Stimulated activated CD8-positive, alpha-beta memory T cell treated with anti-CD3 and anti-CD28 coated beads, Interleukin-2, amount 100 ng/mL, for 1 hour (primary cell): ENCODE measurements at regions not wholly inside any gene's neighbourhood (a gene's known extent, or its start where the extent isn't known, plus 50 kb on each side); places are given as distances from the start of the nearest gene placed in this dataset.
"Not testable (repeated sequence)": the region's sequence is repeated elsewhere in the genome, so short reads cannot be mapped to it uniquely, and the experiment has no call there.

ENCODE experiments used
- DNase-seq, 2 donors: peaks; one replicate each; pipeline ENCODE4 v3.0.0-alpha.2; 2020; ENCODE audit warnings: low read depth in 2 of 2

- not testable (repeated sequence) for DNase-seq
Observed at GRCh38 chr18:8913606-8914403, 188.7 kb upstream of the NDUFV2 start.

- DNase-seq: not testable (repeated sequence)
Observed at GRCh38 chr18:8914404-8915264, 187.9 kb upstream of the NDUFV2 start.

GRCh38 chr18:8920856-8921787 is 181.4 kb upstream of the NDUFV2 start:
- not testable (repeated sequence) for DNase-seq

- no peak for DNase-seq
Observed at GRCh38 chr18:8926464-8926863, 176.0 kb upstream of the NDUFV2 start.

- DNase-seq: no peak
Observed at GRCh38 chr18:8928044-8928443, 174.5 kb upstream of the NDUFV2 start.

- DNase-seq: no peak
Observed at GRCh38 chr18:8928847-8929780, 173.4 kb upstream of the NDUFV2 start.

DNA sequence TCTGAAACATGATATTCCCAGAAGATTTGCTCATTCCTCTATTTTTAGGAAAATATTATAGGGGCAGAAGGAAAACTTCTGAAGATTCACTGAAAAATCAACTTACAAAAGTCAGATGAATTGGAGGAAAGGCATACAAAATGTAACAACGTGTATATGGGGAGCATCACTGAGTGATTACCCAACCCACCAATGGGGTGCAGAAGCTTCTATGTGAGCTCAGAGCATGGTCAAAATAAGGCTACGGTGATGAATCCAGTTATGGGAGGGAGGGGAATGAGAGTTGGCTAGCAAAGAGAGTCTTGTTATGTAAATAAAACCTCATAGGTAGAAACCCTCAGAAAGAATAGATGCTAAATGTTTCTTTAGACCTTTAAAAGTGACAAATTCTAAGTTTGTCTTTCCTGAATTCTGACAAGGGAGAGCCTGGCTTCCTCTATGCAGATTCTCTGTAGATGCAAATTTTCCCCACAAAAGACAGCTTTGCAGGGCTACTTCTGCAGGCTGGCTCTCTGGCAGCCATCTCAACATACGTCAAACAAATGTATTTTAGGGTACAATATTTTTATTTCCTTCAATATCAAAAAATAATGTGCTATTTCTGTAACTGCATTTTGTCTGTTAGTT is 171.4 kb upstream of the NDUFV2 start:
- DNase-seq: no peak

- DNase-seq: no peak
Observed at GRCh38 chr18:8932866-8933265, 169.6 kb upstream of the NDUFV2 start.

DNA sequence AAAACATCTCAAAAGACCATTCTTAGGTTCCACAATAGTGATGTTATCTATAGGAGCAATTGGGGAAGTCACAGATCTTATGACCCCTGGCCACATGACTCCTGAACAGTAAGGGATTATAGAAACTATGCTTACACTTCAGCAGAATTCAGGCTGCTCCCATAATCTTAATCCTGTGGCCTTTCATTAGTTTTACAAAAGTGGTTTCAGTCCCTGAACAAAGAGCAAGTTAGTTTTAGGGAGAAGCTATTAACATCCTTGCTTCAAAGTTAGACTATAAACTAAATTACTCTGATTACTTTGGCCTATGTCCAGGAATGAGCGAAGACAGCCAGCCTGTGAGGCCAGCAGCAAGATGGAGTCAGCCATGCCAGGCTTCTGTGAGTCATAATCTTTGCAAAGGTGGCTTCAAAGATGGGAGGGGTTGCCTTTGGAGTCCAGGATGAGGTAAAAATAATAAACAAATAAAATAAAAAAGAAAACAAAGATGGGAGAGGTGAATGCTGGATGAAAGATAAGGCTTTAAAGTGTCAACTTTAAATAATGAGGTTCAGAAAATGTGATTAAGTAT is 168.7 kb upstream of the NDUFV2 start:
- DNase-seq: no peak

GRCh38 chr18:8935346-8935745 is 167.2 kb upstream of the NDUFV2 start:
- not testable (repeated sequence) for DNase-seq

- no peak for DNase-seq
Observed at GRCh38 chr18:8936619-8937018, 165.9 kb upstream of the NDUFV2 start.

DNA sequence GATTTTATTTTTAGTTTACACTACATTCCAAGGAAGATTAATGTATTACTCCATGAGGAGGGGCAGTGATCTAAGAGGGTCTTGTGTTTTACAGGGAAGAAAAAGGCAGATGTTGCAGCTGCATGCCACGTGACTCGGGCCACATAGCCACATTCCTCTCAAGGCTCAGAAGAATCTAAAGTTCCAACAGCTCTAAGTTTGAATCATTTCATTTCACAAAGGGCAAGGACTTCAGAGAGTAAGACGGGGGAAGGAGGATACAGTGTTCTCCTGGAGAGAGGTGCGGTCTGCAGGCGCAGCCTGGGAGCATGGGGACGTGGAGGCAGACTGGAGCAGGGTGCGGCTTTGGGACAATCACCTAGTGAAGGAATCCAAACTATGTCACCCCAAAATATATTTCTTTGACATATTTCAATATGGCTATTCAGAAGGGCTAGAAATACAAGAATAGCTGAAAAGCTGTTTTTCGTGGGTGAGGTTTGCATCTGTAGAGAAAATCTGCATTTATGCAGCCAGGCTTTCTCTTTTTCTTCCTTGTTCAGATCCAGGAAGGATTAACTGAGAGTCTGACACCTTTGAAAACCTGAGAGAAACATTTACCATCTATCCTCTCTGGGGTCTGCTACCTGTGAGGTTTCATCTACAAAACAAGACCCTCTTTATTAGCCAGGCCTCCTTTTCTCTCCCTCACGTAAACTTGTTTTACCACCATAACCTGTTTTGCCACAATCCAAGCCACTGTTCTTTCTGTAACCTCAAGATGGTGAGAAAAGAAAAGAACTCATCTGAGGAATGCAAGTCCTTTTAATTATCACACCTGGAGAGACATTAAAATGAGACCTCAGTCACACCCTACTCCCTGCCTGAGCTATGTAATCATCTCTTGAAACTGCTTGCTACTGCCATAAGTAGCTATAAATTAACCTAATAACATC is 165.1 kb upstream of the NDUFV2 start:
- DNase-seq: no peak

DNA sequence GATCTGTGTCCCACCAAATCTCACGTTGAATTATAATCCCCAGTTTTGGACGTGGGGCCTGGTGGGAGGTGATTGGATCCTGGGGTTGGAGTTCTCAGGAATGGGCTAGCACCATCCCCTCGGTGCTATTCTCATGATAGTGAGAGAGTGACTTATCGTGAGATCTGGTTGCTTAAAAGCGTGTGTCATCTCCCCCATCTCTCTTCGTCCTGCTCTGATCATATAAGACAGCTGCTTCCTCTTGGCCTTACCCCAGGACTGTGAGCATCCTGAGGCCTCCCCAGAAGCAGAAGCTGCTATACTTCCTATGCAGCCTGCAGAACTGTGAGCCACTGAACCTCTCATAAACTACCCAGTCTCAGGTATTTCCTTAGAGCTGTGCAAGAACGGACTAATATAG is 163.7 kb upstream of the NDUFV2 start:
- no peak for DNase-seq

DNA sequence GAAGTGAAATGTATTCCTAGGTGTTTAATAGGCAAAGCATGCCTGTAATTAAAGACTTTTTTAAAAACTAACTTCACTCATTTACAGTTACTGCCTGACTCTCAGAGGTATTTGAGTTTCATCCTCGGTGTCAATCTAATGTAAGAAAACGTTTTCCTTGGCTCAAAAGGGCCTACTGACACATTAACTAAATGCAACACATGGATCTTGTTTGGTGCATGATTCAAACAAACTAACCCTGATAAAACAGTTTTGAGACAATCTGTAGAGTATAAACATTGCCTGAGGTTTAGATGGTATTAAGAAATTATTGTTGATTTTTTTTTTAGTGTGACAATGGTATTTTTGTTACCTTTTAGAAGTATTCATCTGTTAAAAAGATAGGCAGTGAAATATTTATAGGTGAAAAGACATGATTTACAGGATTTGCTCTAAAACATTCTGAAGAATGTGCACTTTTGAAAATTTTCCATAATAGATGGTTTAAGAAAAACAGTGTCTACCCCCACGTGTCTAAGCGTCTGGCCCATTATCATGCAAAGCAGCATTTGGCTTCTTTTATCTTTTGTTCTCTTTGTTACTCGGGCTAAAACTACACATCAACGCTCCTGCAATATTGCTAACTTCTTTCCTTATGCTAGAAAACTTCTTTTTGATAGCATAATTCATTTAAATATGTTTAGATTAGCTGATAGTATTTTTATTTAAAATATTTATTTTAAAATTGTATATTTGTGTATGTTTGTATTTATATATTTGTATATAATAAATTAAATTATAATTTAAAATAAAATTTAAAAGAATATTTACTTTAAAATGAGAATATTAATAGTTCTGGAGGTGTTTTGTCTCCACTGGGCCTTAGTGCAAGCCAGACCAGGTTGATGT is 160.2 kb upstream of the NDUFV2 start:
- DNase-seq: no peak

GRCh38 chr18:8942909-8943545 is 159.5 kb upstream of the NDUFV2 start:
- DNase-seq: no peak

DNA sequence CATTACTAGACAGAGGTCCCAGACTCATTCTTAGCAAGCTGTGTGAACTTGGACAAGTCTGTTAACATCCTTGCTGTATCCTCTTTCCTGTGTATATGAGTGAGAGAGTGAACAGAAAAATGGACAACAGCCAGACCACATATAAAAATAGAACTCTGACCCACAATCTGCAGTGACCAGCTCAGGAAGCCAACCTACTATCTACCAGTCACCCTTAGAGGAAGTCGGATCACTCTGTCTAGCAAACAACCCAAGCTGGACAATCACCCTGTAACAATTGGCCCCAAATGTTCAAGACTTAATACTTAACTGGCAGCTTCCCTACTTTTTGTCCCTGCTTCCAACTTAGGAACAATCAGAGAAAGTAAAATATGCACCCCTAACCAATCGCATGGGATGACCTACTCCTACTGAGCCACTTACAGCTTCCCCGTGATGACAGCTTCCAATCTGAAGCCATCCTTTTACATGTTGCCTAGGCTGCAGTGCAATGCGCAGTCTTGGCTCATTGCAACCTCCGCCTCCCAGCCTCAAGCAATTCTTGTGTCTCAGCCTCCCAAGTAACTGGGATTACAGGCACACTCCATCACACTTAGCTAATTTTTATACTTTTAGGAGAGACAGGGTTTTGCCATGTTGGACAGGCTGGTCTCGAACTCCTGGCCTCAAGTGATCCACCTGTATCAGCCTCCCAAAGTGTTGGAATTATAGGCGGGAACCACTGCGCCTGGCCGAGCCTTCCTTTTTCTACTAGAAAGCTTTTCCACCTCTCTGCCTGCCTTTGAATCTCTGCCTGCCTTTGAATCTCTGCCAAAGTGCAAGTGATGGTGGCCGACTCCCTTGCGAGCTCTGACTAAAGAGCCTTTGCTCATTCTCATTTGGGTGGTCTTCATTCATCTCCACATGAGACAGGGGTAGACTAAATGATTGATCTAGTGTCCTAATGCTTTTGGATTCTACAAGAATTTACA is 158.3 kb upstream of the NDUFV2 start:
- no peak for DNase-seq
